ENCODE measurements at regions not wholly inside any gene's neighbourhood (a gene's known extent, or its start where the extent isn't known, plus 50 kb on each side); places are given as distances from the start of the nearest gene placed in this dataset.

DNA sequence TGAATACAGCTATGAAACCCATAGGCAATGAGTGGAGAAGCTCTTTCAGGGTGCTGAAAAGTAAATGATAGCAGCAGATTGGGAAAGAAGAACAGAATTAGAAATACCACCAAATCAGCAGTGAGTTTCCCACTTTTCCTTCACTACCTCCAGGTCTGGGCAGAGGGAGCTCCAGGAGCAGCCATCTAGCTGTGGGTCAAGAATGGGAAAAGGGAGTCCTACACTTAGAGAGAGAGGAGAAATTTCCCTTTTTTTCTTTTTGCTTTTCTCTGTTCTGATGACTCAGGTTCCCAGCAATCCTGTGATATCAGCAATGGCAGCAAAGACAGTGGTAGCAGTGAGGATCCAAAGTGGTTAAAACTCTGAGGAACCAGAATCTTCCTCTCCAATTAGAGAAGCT, 263.9 kb downstream of the NXPE2 start:
- Mint-ChIP-seq H3K27me3 (ENCODE audit: low read depth) (peaks cover 2% of the 10 kb centered on the region), H3K4me1 (ENCODE audit: low read depth) (no peaks in the 10 kb centered on the region), H3K4me3 (ENCODE audit: unreplicated experiment) (no peak overlapping the region), H3K36me3 (ENCODE audit: low read depth) (no peaks in the 10 kb centered on the region), H3K27ac (ENCODE audit: unreplicated experiment) (no peak overlapping the region), H3K9me3 (ENCODE audit: low read depth) (peaks cover 14% of the 10 kb centered on the region)
- no peak for DNase-seq (ENCODE audit: low spot score)
- TF ChIP-seq, protein P1, sequence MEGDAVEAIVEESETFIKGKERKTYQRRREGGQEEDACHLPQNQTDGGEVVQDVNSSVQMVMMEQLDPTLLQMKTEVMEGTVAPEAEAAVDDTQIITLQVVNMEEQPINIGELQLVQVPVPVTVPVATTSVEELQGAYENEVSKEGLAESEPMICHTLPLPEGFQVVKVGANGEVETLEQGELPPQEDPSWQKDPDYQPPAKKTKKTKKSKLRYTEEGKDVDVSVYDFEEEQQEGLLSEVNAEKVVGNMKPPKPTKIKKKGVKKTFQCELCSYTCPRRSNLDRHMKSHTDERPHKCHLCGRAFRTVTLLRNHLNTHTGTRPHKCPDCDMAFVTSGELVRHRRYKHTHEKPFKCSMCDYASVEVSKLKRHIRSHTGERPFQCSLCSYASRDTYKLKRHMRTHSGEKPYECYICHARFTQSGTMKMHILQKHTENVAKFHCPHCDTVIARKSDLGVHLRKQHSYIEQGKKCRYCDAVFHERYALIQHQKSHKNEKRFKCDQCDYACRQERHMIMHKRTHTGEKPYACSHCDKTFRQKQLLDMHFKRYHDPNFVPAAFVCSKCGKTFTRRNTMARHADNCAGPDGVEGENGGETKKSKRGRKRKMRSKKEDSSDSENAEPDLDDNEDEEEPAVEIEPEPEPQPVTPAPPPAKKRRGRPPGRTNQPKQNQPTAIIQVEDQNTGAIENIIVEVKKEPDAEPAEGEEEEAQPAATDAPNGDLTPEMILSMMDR (IDR thresholded peaks at IDR 0.05): peak; percentile 27

DNA sequence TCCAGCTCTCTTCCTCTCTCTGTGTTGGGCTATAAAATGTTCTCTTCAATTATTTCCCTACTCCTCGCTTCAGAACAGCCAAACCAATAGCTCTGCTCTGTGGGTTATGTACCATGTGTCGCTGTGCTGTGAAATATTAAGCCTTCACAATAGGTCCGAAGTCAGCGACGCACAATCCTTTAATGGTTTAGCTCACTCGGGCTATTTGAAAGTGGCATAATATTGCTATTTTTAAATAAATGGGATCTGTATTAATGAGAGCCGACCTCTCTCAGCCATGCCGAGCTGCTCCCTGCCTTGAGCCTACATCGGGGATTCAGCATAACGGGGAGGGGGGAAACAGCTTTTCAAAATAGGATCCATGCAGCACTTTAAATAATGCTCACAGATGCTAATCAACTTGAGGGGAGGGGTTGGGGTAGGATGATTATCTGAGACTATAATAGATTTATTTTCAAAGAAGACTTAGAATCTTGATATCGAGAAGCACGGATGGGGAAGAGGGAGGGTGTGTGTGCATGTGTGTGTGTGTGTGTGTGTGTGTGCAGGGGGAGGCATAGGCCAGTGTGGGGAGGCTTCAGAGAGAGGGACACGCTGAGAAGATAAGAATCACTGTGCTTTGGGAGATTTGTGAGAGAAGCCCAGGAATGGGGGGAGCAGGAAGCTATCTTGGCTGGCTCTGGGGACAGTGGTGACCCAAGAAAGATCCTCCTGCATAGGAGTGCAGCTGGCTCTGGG, 271.5 kb downstream of the NXPE2 start:
- H3K4me1 Mint-ChIP-seq (ENCODE audit: low read depth): no peaks in the 10 kb centered on the region
- H3K27ac Mint-ChIP-seq (ENCODE audit: unreplicated experiment): no peak overlapping the region
- no peak overlapping the region for H3K4me3 Mint-ChIP-seq (ENCODE audit: unreplicated experiment)
- H3K9me3 Mint-ChIP-seq (ENCODE audit: low read depth): peaks cover 5% of the 10 kb centered on the region
- DNase-seq (ENCODE audit: low spot score): no peak
- no peaks in the 10 kb centered on the region for H3K36me3 Mint-ChIP-seq (ENCODE audit: low read depth)
- H3K27me3 Mint-ChIP-seq (ENCODE audit: low read depth): peaks cover 1% of the 10 kb centered on the region
- TF ChIP-seq, protein P1 (IDR thresholded peaks at IDR 0.05): no peak

DNA sequence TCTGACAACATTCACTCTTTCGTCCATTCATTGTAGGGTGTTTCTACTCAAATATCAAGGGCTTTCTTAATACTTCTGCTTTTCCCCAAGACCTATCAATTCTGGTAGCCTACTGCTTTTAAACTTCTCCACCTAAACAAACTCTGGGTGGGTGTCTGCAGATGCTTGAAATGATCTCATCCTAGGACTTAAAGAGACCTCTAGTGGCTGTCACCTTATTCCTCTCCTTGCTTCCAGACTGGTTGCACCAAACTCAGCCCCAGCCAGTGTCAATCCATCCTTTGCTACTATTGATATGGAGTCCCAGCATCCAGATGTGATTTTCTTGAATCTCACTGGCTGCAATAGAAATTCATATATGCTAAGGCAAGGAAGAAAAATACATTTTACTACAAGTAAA, 274.7 kb downstream of the NXPE2 start:
- Mint-ChIP-seq H3K27me3 (ENCODE audit: low read depth) (peaks cover 8% of the 10 kb centered on the region), H3K4me1 (ENCODE audit: low read depth) (no peaks in the 10 kb centered on the region), H3K27ac (ENCODE audit: unreplicated experiment) (no peak overlapping the region), H3K4me3 (ENCODE audit: unreplicated experiment) (no peak overlapping the region), H3K36me3 (ENCODE audit: low read depth) (no peaks in the 10 kb centered on the region), H3K9me3 (ENCODE audit: low read depth) (peaks cover 5% of the 10 kb centered on the region)
- TF ChIP-seq, protein P1 (IDR thresholded peaks at IDR 0.05): no peak
- no peak for DNase-seq (ENCODE audit: low spot score)

DNA sequence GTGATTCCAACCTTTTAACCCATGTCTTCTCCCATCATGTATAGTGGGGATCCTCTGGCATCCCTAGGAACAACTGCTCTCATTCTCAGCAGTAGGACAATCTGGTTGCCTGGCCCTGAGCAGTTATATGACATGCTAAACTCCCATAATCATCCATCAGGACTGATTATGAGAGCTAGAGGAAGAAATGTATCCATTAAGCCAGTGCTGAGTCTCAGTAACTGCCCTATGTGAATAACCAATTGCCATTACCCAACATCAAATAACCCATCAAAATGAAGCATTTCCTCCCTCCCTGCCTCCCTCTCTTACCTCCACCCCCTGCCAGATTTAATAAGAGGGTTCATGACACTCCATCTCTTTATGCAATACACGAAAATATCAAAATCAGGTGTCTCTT, 277.6 kb downstream of the NXPE2 start:
- H3K4me1 Mint-ChIP-seq (ENCODE audit: low read depth): no peaks in the 10 kb centered on the region
- TF ChIP-seq, protein P1 (IDR thresholded peaks at IDR 0.05): no peak
- no peak for DNase-seq (ENCODE audit: low spot score)

GRCh38 chr11:114956566-114956965, 278.2 kb downstream of the NXPE2 start:
- Mint-ChIP-seq H3K4me1 (ENCODE audit: low read depth) (no peaks in the 10 kb centered on the region), H3K27ac (ENCODE audit: unreplicated experiment) (no peak overlapping the region), H3K36me3 (ENCODE audit: low read depth) (no peaks in the 10 kb centered on the region), H3K4me3 (ENCODE audit: unreplicated experiment) (no peak overlapping the region), H3K9me3 (ENCODE audit: low read depth) (no peaks in the 10 kb centered on the region), H3K27me3 (ENCODE audit: low read depth) (peaks cover 21% of the 10 kb centered on the region)
- DNase-seq (ENCODE audit: low spot score): no peak
- TF ChIP-seq, protein P1 (IDR thresholded peaks at IDR 0.05): no peak

More for the DNA sequence above, 277.6 kb downstream of the NXPE2 start:
- H3K4me3 Mint-ChIP-seq (ENCODE audit: unreplicated experiment): no peak overlapping the region
- no peak overlapping the region for H3K27ac Mint-ChIP-seq (ENCODE audit: unreplicated experiment)
- peaks cover 19% of the 10 kb centered on the region for H3K27me3 Mint-ChIP-seq (ENCODE audit: low read depth)
- H3K9me3 Mint-ChIP-seq (ENCODE audit: low read depth): peaks cover 4% of the 10 kb centered on the region
- H3K36me3 Mint-ChIP-seq (ENCODE audit: low read depth): no peaks in the 10 kb centered on the region
